ENCODE measurements at regions not wholly inside any gene's neighbourhood (a gene's known extent, or its start where the extent isn't known, plus 50 kb on each side); places are given as distances from the start of the nearest gene placed in this dataset.
"Not testable (repeated sequence)": the region's sequence is repeated elsewhere in the genome, so short reads cannot be mapped to it uniquely, and the experiment has no call there.

DNA sequence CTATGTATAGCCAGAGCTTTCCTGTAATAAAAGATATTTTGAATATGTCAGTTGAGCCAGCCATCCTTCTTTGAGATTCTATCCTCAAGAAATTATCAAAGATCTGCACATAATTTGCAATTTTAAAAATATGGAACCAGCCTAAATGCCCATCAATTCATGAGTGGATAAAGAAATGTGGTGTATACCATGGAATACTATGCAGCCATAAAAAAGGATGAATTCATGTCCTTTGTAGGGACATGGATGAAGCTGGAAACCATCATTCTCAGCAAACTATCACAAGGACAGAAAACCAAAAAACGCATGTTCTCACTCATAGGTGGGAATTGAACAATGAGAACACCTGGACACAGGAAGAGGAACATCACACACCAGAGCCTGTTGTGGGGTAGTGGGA lies 150.5 kb upstream of the TOP1 start:
- H3K56ac ChIP-seq (replicated peaks; ENCODE audit: insufficient read length, low read depth, low read length); H3K36me3 ChIP-seq (ENCODE audit: control insufficient read depth in 2 of 4, insufficient read depth in 4 of 4, low read length in 3 of 4); H3K9ac ChIP-seq (replicated peaks in 1 of 4; ENCODE audit: extremely low read depth in 1 of 4, low read depth in 3 of 4, low read length in 3 of 4); H3K18ac ChIP-seq (ENCODE audit: extremely low read depth, low read length); POLR2A ChIA-PET (ENCODE audit: partially characterized antibody); H3K79me1 ChIP-seq (ENCODE audit: low read depth, low read length); H4K8ac ChIP-seq (ENCODE audit: extremely low read depth, insufficient read depth, low read length); H4K91ac ChIP-seq (replicated peaks; ENCODE audit: insufficient read length, low read length); H4K5ac ChIP-seq (ENCODE audit: insufficient read length, low read depth, low read length); DNase-seq (ENCODE audit: low read depth in 1 of 2, low spot score in 2 of 2); H3K79me2 ChIP-seq (ENCODE audit: control insufficient read depth in 1 of 2, insufficient read depth in 2 of 2, low read length in 2 of 2); H2AFZ ChIP-seq (ENCODE audit: low read length); H3K27ac ChIP-seq (ENCODE audit: low read depth, low read length); H2BK20ac ChIP-seq (ENCODE audit: low read length); H3K4me2 ChIP-seq (ENCODE audit: insufficient read depth in 1 of 2, low read depth in 2 of 2, low read length in 2 of 2); H3K27me3 ChIP-seq (replicated peaks in 1 of 4; ENCODE audit: control insufficient read depth in 3 of 4, extremely low read depth in 1 of 4, insufficient read depth in 3 of 4, low read length in 3 of 4); H2BK15ac ChIP-seq (ENCODE audit: low read length); H3K23me2 ChIP-seq (ENCODE audit: low read depth, low read length); H2BK12ac ChIP-seq (ENCODE audit: low read depth, low read length); H3K4ac ChIP-seq (replicated peaks; ENCODE audit: insufficient read length, low read depth, low read length); H2BK5ac ChIP-seq (ENCODE audit: low read depth, low read length); H2BK120ac ChIP-seq (replicated peaks; ENCODE audit: low read depth, low read length); FAIRE-seq; H3K4me1 ChIP-seq (replicated peaks in 1 of 4; ENCODE audit: control insufficient read depth in 3 of 4, insufficient read depth in 4 of 4, low read length in 3 of 4); H3K4me3 ChIP-seq (ENCODE audit: extremely low read depth in 1 of 4, insufficient read depth in 2 of 4, low read depth in 3 of 4, low read length in 4 of 4); H4K20me1 ChIP-seq (replicated peaks in 1 of 2; ENCODE audit: control insufficient read depth in 1 of 2, insufficient read depth in 2 of 2, low read length in 2 of 2); H3K9me3 ChIP-seq (ENCODE audit: insufficient read depth in 2 of 2, low read depth in 1 of 2, low read length in 1 of 2); H3K23ac ChIP-seq (ENCODE audit: insufficient read length); H2AK5ac ChIP-seq (ENCODE audit: low read depth, low read length); H3K14ac ChIP-seq (ENCODE audit: insufficient read length): not testable (repeated sequence)
- CTCF ChIA-PET (ENCODE audit: partially characterized antibody) = interaction anchor here (1.2 kb wide), 1 partner anchor 81 kb away, joined by 5 read pairs; no protein-coding TSS in a partner anchor
- 75% methylated on average over 1 of the region's 1 CpG; no CpG with 5 or more reads in 1 of the 2 experiments for WGBS, 2 experiments (ENCODE audit: extremely low coverage in 1 of 2, insufficient coverage in 1 of 2, insufficient read length in 1 of 2, insufficient replicate concordance in 2 of 2, low coverage in 1 of 2, low lambda C conversion rate in 2 of 2, missing lambda C conversion rate in 1 of 2)
